ENCODE measurements at regions not wholly inside any gene's neighbourhood (a gene's known extent, or its start where the extent isn't known, plus 50 kb on each side); places are given as distances from the start of the nearest gene placed in this dataset.

GRCh38 chr3:163582967-163583366, 1495.3 kb downstream of the SI start:
- no peak for DNase-seq (ENCODE audit: extremely low read depth, low read depth)
- no peak for TF ChIP-seq CTCF (IDR thresholded peaks at IDR 0.05; ENCODE audit: low read depth, low read length)

- TF ChIP-seq CTCF (IDR thresholded peaks at IDR 0.05; ENCODE audit: low read depth, low read length), result no peak
- no peak for DNase-seq (ENCODE audit: extremely low read depth, low read depth)
Measured at GRCh38 chr3:163577271-163577670, 1501.0 kb downstream of the SI start.

- DNase-seq (ENCODE audit: extremely low read depth, low read depth), result no peak
- TF ChIP-seq CTCF (IDR thresholded peaks at IDR 0.05; ENCODE audit: low read depth, low read length), result no peak
Measured at GRCh38 chr3:163576314-163576713, 1502.0 kb downstream of the SI start.

- DNase-seq (ENCODE audit: extremely low read depth, low read depth), result no peak
- TF ChIP-seq CTCF (IDR thresholded peaks at IDR 0.05; ENCODE audit: low read depth, low read length), result no peak
Measured at GRCh38 chr3:163573324-163573723, 1505.0 kb downstream of the SI start.

GRCh38 chr3:163572856-163573255, 1505.4 kb downstream of the SI start:
- DNase-seq (ENCODE audit: extremely low read depth, low read depth), result no peak
- TF ChIP-seq CTCF (IDR thresholded peaks at IDR 0.05; ENCODE audit: low read depth, low read length), result no peak

GRCh38 chr3:163563485-163563884, 1514.8 kb downstream of the SI start:
- no peak for TF ChIP-seq CTCF (IDR thresholded peaks at IDR 0.05; ENCODE audit: low read depth, low read length)
- no peak for DNase-seq (ENCODE audit: extremely low read depth, low read depth)

- TF ChIP-seq CTCF (IDR thresholded peaks at IDR 0.05; ENCODE audit: low read depth, low read length), result no peak
- DNase-seq (ENCODE audit: extremely low read depth, low read depth), result no peak
Measured at GRCh38 chr3:163562625-163563024, 1515.7 kb downstream of the SI start.

Measured in AG09319 (cell line).